ENCODE measurements at regions not wholly inside any gene's neighbourhood (a gene's known extent, or its start where the extent isn't known, plus 50 kb on each side); places are given as distances from the start of the nearest gene placed in this dataset.

GRCh38 chr2:111705239-111705638 lies 178.8 kb downstream of the ANAPC1 start:
- no peak for DNase-seq

- peak; percentile 96 for DNase-seq
Observed at GRCh38 chr2:111705711-111706336, 178.2 kb downstream of the ANAPC1 start.

GRCh38 chr2:111706481-111707001 lies 177.5 kb downstream of the ANAPC1 start:
- no peak for DNase-seq

GRCh38 chr2:111707700-111708099 lies 176.3 kb downstream of the ANAPC1 start:
- DNase-seq: no peak

- peak; percentile 13 for DNase-seq
Observed at GRCh38 chr2:111708476-111709180, 175.4 kb downstream of the ANAPC1 start.

GRCh38 chr2:111709321-111709720 lies 174.7 kb downstream of the ANAPC1 start:
- DNase-seq: no peak

- DNase-seq: no peak
Observed at GRCh38 chr2:111710085-111710484, 173.9 kb downstream of the ANAPC1 start.

GRCh38 chr2:111710613-111711012 lies 173.4 kb downstream of the ANAPC1 start:
- DNase-seq: no peak

- no peak for DNase-seq
Observed at GRCh38 chr2:111711270-111711669, 172.7 kb downstream of the ANAPC1 start.

- no peak for DNase-seq
Observed at GRCh38 chr2:111712361-111712760, 171.6 kb downstream of the ANAPC1 start.

GRCh38 chr2:111712940-111713515 lies 171.0 kb downstream of the ANAPC1 start:
- DNase-seq: no peak

GRCh38 chr2:111715987-111716904 lies 167.7 kb downstream of the ANAPC1 start:
- no peak for DNase-seq

GRCh38 chr2:111716905-111717775 lies 166.9 kb downstream of the ANAPC1 start:
- DNase-seq: no peak
